Cerebellar cortex (tissue), 1 donor: ENCODE measurements at regions not wholly inside any gene's neighbourhood (a gene's known extent, or its start where the extent isn't known, plus 50 kb on each side); places are given as distances from the start of the nearest gene placed in this dataset.

Experiments used
- DNase-seq: peaks from one replicate; pipeline ENCODE4 v3.0.0-alpha.2; 2015; ENCODE audit warnings: low spot score

DNA sequence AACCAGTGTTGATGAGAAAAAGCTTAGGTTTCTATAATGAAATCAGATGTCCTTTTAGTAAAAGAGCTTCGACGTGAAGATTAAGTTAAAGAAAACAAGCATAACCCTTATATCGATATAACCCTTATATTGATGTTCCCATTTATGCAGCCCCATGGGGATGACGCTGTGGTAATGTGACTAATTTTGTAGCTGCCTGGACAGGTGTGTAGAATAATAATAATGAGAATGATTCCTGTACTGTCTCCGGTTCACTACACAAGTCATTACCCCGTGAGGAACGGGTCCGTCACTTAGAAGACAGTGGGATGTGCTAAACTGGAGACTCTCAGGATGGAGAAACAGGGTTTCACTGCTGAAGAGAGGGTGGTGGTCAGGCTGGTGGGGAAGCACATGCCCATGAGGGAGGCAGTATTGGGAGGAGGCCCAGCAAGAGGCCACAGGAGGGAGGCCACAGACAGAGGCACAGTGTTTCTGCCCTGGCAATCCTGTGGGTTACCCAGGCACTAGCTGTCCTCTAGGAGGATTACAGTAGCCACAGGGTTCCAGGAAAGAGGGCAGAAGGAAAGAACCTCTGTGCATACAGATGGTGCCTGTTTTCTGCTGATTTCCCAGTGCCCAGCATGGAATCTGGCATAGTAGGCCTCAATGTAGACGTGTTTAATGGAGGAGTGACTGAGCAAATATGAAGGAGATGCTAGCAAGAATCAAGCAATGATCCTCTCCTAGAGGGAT is 191.1 kb upstream of the TSC22D2 start:
- no peak for DNase-seq

DNA sequence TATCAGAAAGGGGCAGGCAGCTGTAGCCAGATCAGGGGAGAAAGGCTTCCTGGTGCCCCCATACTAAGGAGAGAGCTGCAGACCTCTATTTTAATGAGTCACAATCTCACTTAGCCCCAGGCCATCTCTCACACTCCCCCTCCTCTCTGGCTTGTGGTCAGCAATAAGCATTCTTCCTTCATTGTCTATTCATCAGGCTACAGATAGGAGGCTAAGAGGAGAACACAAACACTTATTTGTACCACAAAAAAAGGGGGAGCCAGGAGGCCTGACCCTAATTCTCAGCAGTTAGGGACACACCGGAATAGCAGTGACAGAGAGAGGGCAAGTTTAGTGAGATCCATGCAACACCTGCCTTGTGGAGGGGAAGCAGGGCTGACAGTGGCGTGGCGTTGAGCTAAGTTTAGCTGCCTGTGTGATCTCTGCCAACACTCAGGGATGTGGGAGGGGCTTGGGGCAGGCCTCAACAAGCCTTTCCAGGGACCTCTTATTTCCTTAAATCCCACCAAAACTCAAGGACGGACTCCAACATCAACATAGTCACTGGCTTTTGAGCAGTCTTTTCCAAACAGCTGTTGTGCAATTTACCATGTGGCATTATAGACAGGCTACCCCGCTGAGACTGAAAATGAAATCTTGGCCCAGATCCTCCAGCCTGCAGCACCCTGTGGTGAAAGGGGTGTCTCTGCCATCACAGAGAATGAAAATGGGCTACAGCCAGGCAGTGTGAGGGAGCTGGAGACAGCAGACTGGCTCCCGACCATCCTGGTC is 191.9 kb upstream of the TSC22D2 start:
- peak; percentile 52 for DNase-seq

DNA sequence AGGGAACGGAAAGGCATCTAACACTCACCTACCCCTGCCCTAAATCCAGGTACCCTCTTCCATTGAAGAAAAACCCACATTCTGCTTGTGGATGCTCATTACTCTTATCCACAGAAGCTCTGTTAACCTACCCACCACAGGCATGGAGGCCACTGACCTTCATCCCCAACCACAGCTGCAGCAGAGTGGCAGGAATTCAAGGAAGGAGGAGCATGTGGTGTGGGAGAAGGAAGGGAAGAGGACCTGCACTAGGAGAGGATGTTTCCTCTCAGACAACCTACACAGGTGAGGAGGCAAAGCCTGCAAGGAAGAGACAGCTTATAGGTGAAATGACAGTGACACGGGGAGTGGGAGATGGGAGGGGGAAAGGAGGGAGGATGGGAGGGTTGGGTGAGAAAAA is 192.5 kb upstream of the TSC22D2 start:
- no peak for DNase-seq

DNA sequence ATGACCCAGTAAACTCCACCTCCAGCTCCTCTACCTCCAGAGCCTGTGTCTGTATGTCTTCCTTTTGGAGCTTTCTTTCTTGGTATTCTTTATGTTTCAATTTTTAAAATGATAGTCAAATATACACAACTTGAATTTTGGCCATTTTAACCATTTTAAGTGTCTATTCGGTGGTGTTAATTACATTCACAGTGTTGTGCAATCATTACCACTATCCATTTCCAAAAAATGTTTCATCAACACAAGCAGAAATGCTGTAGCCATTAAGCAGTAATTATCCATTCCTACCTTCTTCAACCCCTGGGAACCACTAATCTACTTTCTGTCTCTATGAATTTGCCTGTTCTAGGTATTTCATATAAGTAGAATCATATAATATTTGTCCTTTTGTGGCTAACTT is 194.5 kb upstream of the TSC22D2 start:
- DNase-seq: no peak

DNA sequence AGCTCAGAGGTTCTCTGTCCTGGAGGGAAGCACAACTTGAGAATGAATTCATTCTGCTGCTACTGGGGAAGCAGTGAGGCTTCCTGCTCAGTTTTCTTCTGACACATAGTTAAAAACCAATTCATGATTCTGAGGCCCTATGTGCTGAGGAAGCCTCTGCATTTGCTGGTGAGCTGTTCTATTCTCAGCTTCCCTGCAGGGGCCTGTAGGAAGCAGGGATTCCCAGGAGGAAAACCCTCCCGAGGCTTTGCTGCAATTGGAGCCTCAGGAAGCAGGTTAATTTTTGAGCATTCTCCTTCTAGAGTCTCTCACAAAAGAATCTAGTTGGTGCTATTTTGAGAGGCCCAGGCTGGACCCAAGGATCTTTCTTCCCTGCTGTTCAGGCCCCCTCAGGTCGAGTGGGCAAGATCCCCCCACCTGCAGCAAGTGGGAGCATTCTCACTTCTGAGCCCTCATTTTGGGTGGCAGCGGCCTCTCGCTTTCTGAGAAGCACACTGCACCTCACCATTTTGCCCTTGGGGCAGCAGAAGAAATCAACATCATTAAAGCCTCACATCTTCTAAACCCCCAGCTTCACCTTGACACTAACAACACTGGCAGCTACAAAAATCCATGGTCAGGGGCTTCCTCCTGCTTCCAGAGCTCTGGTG is 197.5 kb upstream of the TSC22D2 start:
- DNase-seq: no peak

DNA sequence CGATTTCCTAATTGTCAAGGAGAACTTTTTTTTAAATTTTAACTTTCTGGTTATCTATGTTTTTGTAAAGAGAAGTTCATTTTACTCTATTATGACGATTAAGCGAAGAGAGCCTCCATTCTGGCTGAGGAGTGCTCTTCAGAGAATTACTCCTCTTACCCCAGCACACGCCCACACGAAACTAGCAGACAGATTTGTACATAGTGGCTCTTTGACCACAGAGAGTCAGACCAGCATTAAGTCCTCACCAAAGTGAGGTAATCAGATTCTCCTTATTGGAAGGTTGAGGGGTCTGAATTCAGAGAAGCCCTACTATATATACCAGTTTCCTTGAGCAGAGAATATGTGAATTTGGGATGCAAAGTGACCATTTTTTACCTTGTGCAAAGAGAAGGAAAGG is 204.8 kb upstream of the TSC22D2 start:
- no peak for DNase-seq

DNA sequence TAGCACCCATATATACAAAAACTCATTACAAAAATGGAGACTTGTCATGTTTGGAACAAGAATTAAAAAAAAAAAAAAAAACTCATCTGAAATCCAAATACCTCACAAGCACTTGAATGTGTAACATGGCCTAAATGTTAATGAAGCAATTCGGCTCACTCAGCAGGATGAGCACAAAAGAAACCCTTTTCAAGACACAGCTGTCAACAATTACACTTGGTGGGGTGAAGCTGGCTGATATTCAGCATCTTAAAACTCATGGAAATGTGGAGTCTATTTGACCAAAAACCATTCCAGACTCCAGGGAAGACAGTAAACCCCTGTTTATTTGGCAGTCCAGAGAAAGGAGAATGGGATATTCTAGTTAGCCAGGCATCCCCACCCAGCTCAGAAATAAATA is 205.4 kb upstream of the TSC22D2 start:
- DNase-seq: peak; percentile 8

DNA sequence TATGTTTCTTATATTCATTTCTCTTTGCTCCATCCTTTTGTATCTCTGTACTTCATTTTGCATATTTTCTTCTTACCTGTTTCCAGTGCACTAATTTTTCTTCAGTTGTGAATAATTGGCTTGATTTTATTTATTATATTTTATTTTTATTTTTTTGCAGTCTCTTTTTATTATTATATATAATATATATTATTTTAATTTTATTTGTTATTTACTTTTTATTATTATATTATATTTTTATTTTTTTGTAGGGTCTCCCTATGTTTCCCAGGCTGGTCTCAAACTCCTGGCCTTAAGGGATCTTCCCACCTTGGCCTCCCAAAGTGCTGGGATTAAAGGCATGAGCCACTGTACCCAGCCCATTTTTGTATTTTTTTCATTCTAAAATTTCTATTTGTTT is 213.1 kb upstream of the TSC22D2 start:
- no peak for DNase-seq

DNA sequence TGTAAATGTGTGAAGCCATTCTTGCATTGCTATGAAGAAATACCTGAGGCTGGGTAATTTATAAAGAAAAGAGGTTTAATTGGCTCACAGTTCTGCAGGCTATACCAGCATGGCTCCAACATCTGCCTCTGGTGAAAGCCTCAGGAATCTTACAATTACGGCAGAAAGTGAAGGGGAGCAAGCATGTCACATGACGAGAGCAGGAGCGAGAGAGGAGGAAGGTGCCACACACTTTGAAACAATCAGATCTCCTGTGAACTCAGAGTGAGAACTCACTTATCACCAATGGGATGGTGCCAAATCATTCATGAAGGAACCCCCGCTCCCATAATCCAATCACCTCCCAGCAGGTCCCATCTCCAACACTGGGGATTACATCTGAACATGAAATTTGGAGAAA is 213.6 kb upstream of the TSC22D2 start:
- DNase-seq: no peak

DNA sequence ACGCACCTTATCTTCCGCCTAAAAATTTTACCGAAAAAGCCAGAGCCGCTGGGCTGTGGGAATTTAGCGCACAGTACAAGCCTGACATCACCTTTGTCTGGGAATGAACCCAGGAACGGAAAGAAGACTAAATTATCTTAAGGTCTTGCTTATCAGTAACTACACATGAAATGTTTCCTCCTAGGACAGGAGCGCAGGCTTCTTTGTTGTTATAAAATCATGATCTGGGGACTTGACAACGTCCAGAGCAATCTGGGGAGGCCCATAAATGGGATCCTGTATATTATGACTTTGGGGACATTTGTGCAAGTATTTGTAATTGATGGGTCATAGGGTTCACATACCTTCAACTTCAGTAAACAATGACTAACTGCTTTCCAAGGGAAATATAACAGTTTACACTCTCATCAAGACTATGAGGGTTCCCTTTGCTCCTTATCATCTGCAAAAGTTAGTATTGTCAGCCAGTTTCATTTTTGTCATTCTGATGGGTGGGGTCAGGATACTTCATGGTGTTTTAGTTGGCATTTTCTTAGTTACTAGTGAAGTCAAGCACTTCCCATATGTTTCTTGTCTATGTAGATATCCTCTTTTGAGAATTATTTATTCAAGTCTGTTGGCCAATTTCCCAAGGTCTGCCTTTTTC is 213.9 kb upstream of the PFN2 start:
- no peak for DNase-seq

DNA sequence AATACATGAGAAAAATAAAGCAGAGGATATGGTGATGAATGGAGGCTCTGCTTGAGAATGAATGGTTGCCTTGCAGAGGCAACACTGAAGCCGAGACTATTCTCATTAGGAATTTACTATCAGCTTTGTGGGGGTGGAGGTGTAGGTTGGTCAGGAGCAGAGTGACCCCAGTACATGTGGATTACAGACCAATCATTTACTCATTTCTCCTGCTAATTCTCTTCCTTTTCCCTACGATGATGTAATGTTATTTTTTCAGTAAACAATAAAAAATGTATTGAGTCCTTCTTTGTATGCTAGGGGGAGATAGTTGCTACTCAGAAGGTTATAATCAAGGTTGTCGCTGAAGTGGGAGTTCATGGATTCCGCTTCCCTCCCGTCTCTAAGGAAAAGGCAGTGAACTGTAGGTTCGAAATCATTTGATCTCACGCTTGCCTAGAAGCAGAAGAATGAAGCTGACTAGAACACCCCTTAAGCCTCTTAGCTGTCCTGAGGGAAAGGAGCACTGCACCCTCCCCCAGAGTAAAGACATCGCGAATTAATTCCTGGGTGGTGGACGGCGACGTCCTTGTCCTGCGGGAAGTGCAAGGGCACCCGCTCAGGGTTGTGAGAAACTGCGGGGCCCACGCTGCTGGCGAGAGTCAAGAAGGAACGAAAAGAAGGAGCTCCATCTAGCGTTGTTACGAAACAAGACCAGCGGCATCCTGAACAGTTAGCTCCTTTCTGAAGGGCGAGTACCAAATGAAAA is 213.2 kb upstream of the PFN2 start:
- DNase-seq: peak; percentile 86

DNA sequence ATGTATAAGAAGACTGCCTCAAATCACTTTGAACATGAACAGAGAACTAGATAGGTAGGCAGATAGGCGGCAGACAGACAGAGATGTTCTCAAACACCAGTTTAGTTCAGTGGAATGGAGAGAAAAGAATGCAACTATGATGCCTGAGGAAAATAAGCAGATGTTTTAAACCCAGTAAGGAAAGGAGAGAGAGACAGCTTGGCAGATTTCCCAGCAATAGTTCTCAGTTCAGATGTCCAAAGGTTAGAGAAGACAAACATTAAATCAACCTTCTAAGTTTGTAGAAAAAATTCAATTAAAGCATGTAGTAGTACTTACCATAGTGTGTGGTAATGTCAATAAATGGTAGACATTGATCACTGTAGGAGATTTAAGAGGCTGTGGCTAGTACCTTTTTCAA is 209.6 kb upstream of the PFN2 start:
- no peak for DNase-seq

DNA sequence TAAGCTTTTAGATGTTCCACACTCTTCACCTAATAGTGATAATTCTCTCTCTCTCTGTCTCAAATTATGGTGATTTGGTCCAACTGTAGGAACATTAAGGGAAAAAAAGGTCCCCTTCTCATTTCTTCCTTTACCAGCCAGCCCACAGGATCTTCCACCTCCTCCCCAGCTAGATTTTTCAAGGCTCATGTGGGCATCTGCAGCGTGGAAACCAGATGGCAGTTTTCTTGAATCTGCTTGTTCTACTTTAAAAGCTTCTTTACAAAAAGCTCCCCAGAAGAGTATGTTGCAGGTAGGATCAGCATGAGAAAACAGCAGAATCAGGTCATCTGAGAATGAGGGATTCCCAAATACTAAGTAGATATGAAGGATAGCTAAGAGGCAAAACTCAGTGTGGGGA is 208.6 kb upstream of the PFN2 start:
- no peak for DNase-seq

DNA sequence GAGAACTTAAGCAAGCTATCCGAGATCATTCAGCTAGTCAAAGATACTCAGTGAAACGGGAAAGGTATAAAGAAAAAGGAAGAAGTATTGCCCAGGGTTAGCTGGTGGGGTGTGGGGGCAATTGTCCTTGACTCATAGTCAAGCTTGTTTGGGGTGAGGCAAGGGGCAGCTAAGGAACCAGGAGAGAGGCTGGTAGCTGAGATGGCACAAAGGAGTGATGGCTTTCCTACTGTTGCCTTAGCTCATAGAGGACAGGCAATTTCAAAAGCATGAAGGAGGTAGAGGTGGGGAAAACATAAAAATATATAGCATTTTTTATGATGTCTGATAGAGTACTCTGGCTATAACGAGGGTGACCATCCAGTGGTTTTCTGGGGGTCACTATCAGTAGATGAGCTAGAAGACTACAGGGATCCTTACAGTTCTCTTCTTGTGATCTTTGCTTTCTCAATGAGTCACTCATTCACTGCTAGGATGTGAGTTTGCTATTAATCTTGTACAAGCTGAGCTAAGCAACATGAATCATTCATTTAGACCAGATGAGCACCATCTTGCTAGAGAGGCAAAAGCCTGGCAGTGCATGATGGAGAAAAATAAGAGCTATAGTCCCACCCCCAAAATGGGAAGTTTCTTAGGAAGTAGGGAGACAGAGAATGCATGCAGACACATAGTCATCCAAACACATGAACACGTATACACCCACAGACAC is 207.1 kb upstream of the PFN2 start:
- DNase-seq: no peak

DNA sequence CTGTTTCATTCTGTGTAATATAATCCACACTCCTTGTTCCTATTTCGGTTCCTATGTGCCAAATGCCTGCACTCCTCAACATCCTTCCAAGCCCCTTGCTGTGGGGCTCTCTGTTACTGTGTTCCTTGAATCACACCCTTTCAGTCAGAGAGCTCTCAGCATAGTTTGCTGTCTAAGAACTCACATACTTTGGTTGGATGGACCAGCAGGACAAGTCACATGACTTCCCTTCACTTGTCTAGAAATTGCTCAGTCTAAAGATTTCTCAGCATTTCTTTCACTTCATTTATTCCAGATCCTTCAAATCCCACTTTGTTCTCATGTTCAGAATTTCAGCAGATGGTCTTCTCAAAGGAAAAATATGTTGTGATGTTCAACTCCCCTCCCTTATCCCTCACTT is 203.5 kb upstream of the PFN2 start:
- no peak for DNase-seq

DNA sequence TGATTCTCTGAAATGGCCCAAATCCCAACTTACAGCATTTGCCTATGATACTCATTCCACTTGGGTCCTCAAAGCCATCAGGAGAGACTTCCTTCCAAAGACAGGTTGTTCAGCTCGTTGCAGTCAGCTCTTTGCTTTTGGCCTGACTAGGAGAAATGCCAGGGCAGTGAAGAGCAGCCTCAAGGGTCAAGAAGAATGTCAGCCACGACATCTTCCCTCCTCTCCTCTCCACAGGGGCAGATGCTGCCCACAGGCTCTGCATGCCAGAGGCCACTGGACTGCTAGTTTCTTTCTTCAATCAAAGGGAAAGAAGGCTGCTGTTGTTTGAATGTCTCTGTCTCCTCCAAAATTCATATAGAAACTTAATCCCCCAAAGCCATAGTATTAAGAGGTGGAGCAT is 201.7 kb upstream of the PFN2 start:
- no peak for DNase-seq

DNA sequence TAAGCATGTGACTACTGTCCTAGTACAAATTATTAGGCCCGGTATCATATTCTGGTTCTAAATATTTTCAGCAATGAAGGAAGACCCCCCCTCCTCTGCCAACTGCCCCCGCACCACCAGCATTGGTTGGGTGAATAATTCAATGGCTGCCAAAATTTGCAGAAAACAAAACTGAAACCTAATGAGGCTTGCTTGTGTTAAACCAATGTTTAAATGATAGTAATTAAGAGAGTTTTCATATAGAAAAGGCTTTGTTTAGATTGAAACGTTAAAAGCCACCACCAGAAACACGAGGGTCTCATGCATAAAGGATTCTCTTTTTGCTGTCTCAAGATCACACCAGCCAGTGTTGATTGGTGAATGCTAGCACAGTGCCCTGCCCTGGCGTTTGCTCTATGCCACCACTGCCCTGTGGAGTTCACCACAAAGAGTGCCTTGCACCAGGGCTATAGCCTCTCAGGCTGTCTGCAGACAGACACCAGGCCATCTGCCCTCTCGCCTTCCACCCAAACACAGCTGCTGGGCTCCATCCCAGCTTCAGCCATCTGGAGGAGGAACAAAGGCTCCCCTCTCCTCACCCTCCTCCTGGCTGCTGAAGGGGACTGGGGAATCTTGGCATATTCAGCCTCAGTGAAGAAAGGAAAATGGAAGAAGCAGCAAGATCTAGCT is 200.3 kb upstream of the PFN2 start:
- DNase-seq: no peak

DNA sequence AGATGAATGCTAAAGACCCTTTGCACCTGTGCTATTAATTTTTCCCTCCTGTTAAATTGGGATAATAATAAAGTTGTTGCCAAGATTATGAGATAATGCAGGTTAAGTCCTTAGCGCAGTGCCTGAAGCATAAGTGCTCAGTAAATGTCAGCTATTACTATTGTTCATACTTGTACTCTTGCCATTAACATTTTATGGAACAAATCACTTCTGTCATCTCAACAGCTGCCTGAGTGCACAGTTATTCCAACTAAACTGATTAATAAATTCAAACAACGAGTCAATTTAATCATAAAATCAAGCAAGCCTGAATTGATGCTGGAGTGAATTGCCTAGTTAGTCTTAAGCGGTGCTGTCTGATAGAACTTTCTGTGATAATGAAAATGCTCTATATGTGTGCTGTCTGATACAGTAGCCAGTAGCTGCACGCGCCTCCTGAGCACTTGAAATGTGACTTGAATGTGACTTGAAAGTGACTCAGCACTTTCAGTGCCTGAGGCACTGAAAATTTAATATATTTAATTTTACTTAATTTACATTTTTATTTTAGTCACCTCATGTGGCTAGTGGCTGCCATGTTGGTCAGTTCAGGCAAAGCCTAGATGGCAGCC is 198.7 kb upstream of the PFN2 start:
- no peak for DNase-seq

DNA sequence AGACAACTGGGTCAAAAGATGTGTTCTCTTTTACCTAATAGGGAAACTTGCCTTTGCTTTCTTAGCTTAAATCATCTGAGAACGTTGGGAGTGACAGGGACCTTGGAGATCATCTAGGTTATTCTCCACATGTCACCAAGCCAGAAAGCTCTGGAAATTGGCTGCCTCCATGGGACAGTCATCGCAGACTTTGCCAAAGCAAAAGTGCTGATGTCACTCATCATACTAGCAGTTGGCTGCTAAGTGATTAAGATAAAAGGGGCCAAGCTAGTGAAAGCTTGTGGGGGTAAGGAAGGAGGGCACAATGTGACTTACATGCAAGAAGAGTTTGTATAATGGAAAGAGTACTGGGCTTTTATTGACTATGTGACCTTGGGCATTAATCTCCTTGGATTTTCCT is 198.0 kb upstream of the PFN2 start:
- no peak for DNase-seq

DNA sequence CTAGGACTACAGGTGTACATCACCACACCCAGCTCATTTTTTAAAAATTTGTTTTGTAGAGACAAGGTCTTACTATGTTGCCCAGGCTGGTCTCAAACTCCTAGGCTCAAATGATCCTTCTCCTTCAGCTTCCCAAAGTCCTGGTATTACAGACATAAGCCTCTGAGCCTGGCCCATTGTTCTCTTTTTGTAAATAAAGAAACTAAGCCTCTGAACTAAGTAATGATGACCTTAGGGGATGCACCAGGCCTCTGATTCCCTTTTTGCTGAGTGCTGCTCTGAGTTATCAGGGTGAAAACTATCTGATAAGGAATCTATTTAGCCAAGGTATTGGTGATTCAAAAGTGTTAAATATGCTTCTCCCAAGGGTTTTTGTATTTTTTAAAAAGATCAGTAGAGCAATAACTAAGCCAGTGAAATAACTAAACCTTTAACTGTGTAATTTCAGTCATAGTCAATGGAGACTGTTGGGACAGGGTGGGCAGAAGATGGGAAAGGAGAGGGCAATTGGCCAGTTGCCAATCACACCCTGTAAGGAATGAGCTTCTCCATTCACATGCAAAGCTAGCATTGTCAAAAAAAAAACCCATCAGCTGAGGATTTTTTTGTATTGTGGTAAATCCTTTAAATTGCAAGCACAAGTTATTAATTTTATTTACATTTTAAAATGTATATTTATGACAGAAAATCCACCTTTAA is 194.8 kb upstream of the PFN2 start:
- DNase-seq: no peak
